GM19351 (cell line): ENCODE measurements at regions not wholly inside any gene's neighbourhood (a gene's known extent, or its start where the extent isn't known, plus 50 kb on each side); places are given as distances from the start of the nearest gene placed in this dataset.

Experiments used
- ATAC-seq: cut with Tn5 transposase; IDR thresholded peaks from one replicate; pipeline ENCODE4 v1.9.1; 2021; ENCODE audit warnings: mild to moderate bottlenecking, moderate library complexity; ENCODE audit not compliant: unreplicated experiment

- ATAC-seq: no peak
Measured at GRCh38 chr20:63128956-63129355, 87.0 kb downstream of the YTHDF1 start.

GRCh38 chr20:63128367-63128766 lies 87.6 kb downstream of the YTHDF1 start:
- ATAC-seq: no peak

- ATAC-seq: no peak
Measured at GRCh38 chr20:63127700-63128364, 88.1 kb downstream of the YTHDF1 start.

GRCh38 chr20:63126876-63127699 lies 88.8 kb downstream of the YTHDF1 start:
- ATAC-seq: no peak

GRCh38 chr20:63125838-63126601 lies 89.9 kb downstream of the YTHDF1 start:
- no peak for ATAC-seq

- no peak for ATAC-seq
Measured at GRCh38 chr20:63125581-63125837, 90.4 kb downstream of the YTHDF1 start.

GRCh38 chr20:63124782-63125580 lies 91.0 kb downstream of the YTHDF1 start:
- ATAC-seq: no peak

GRCh38 chr20:63124092-63124781 lies 91.7 kb downstream of the YTHDF1 start:
- ATAC-seq: no peak

- ATAC-seq: no peak
Measured at GRCh38 chr20:63123331-63123741, 92.6 kb downstream of the YTHDF1 start.

GRCh38 chr20:63122626-63123025 lies 93.3 kb downstream of the YTHDF1 start:
- ATAC-seq: no peak

GRCh38 chr20:63121749-63122405 lies 94.1 kb downstream of the YTHDF1 start:
- ATAC-seq: no peak

GRCh38 chr20:63121246-63121645 lies 94.7 kb downstream of the YTHDF1 start:
- ATAC-seq: no peak

- ATAC-seq: no peak
Measured at GRCh38 chr20:63120808-63121090, 95.2 kb downstream of the YTHDF1 start.

- ATAC-seq: no peak
Measured at GRCh38 chr20:63119963-63120807, 95.7 kb downstream of the YTHDF1 start.

- no peak for ATAC-seq
Measured at GRCh38 chr20:63119121-63119962, 96.6 kb downstream of the YTHDF1 start.

- no peak for ATAC-seq
Measured at GRCh38 chr20:63118303-63119120, 97.4 kb downstream of the YTHDF1 start.

- ATAC-seq: no peak
Measured at GRCh38 chr20:63117661-63118302, 98.1 kb downstream of the YTHDF1 start.
